ENCODE measurements at regions not wholly inside any gene's neighbourhood (a gene's known extent, or its start where the extent isn't known, plus 50 kb on each side); places are given as distances from the start of the nearest gene placed in this dataset.
"Not testable (repeated sequence)": the region's sequence is repeated elsewhere in the genome, so short reads cannot be mapped to it uniquely, and the experiment has no call there.

DNA sequence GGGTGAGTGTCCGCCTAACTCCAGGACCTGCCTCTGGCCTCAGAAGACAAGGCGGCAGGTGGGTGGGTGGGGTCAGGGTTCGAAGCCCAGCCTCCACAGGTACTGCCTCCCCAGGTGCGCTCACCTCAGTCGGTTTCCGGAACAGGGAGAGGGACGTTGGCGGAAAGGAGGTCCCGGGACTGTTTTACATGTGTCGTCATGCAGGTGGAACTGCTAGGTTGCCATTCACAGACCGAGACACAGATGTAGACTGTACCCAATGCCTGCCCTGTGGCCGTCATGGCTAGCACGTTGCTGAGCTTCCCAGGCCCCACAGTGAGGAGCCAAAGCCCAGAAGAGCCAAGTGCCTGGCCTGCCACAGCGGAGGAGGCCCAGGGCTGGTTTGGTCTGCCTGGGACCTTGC lies 284.0 kb upstream of the HS6ST1 start:
- DNase-seq, result no peak

DNA sequence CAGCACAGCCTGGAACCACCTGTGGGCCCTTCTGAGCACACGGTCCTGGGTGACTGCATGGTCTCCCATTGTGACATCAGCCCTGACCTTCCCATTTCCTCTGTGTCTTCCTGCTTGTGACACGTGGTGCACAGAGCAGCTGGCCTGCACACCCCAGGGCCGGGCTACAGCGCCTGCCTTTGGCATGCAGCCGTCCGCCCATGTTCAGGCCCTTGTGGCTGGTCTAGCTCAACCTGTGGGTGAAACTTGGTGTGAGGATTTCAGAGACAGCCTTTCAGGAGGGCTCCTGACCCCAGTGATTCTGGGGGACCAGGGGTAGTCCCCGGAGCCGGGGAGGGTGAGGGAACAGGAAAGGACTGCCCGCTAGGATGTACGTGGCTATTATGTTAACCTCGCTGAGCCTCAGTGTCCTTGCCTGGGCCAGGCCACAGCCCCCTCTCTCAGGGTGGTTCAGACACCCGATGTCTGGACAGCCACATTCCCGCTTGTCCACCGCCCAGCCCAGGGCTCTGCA lies 284.8 kb upstream of the HS6ST1 start:
- no peak for DNase-seq

DNA sequence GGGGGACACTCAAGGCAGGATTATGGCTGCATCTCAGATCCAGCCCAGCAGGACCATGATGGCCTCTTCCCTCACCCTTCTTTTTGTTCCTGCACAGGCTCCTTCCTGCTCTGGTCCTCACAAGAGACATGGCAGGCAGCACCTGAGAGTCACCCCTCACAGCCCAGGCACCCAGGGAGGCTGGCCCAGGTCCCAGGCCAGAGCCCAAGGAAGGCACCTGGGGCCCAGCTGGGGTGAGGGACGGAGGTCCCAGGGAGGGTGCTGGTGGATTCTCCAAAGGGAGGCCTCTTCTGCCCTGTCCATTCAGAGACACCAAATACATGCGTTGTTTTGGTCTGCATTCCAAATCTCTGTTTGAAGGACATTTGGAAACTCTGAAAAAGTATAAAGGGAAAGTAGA lies 285.4 kb upstream of the HS6ST1 start:
- no peak for DNase-seq

DNA sequence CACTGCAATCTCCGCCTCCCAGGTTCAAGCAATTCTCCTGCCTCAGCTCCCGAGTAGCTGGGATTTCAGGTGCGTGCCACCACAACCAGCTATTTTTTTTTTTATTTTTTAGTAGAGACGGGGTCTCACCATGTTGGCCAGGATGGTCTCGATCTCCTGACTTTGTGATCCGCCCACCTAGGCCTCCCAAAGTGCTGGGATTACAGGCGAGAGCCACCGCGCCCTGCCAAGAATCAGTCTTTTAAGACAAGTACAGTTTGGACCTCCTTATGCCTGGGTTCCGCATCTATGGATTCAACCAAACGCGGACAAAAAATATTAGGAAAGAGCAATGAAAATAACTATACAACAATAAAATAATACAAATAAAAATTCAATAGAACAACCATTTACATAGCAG lies 285.9 kb upstream of the HS6ST1 start:
- not testable (repeated sequence) for DNase-seq

DNA sequence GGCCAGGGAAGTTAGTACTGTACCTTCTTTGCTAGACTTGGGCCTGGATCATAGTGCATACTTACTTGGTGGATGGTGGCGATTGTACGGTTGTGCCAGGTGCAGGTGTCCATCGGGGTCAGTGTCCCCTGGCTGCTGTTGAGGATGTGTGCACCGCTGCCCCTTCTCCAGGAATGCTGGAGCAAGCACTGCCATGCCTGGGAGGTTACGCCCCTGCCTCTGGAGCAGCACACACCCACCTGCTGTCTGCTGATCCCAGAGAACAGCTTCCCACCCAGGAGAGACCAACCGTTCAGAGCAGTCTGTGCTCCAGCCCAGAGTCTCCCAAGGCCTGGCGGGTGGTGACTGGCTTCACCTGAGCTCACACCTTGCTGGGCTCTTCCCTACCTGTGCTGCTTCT lies 286.8 kb upstream of the HS6ST1 start:
- DNase-seq, result no peak

DNA sequence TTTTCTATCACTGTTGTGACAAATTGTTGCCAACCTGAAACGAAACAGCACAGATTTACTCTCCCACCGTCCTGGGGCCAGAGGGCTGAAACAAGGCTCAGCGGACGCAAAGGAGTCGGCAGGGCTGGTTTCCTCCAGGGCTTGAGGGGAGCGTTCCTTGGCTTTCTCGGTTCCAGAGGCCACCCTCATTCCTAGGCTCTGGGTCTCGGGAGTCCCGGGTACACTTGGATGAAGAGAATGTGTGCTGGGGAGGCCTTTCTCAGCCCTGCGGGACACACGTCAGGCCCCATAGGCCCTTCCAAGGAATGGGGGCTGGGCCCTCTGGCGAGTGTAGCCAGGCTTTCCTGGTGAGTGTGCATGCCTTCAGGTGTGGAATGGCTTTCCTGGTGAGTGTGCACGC lies 287.3 kb upstream of the HS6ST1 start:
- DNase-seq, result no peak

DNA sequence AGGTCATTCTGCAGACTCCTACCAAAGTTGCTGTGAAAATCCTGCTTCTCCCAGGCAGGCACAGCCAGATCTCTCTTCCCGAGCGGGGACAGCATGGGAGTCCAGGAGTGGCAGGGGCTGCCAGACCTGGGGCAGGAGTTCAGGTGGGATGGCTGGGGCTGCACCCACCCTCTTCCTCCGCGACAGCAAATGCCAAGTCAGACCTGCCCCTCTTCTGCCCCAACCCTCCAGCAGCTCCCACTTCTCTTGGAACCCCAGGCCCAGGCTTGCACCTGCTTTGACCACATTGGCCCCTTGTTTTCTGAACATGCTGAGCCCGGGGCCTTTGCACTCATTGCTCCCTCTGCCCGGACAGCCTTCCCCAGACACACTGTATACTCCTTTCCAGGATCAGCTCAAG lies 288.2 kb upstream of the HS6ST1 start:
- DNase-seq, result no peak

DNA sequence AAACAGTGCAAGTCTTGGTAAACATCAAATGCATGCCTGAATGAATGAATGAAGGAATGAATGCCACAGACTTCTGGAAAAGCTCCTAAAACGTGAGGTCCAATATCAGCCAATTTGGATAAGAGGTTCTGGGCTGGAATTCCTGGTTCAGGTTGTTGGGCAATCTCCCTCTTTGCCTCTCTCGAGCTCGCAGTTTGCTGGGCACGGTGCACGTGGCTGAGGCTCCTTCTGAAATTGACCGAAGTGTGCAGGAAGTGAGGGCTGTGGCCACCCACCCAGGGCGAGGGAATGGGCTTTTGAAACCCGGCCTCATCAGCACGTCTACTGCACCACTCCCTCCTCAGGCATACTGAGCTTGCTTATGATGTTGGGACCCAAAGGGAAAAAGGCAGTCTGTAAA lies 288.8 kb upstream of the HS6ST1 start:
- no peak for DNase-seq

DNA sequence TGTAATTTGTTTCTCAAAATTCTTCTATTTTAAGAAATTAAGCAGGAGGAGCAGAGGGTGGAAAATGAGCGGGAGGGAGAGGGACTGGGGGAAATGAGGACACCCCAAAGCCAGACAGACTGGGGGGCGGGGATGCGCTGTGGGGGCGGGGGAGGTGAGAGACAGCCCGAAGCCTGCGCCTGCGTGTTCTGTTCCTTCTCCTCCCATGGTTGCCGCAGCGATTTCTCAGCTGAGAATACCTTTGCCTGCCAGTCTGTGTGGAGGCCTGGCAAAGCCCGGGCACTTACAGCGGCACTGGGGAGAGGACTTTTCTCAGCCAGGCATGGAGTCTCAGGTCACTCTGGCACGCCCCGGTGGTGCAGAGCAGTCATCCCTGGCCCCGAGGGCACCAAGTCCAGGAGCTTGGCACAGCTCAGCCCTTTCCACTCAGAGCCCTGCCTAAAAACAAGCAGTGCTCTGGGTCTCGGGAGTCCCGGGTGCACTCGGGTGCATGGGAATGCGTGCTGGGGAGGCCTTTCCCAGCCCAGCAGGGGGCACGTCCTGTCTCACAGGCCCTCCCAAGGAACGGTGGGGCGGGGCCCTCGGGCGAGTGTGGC lies 289.3 kb upstream of the HS6ST1 start:
- DNase-seq, result no peak

DNA sequence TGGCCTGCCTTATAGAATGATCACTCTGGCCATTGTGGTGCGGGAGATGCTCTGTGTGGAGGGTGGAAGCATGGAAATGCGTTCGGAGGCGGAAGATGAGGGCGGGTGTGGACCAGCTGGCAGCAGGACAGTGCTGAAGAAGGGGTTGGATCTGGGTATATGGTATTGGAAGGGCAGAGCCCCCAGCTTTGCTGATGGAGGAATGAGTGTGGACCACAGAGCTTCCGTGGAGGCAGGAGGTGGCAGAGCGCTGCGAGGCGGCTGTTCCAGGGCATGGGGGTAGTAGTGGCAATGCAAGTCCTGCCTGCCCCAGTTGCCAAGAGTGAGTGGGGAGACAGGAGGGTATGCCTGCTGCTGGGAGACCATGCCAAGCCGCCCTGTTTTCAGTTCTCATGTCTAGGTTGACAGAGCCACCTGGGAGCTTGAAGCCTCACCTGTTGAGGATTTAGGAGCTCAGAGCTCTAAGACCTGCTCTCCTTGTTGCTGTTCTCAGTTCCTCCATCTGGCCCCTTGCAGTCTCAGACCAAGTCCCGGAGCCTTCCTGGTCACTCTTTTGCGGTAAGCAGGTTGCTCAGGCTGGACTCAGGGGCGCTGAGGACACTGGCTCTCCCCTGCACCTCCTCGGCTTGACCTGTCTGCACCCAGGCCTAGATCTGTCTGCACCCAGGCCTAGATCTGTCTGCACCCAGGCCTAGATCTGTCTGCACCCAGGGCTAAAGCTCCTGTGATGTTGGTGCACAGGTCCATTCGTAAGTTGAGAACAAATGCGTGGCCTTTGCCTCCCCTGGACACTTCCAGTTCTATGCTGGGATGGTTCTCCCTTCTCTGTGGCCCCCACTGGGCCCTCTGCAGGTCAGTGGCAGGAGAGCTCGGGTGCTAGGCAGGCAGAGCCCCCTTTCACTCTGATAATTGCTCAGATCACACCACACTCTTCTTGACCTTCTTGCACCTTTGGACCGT lies 290.5 kb upstream of the HS6ST1 start:
- no peak for DNase-seq

DNA sequence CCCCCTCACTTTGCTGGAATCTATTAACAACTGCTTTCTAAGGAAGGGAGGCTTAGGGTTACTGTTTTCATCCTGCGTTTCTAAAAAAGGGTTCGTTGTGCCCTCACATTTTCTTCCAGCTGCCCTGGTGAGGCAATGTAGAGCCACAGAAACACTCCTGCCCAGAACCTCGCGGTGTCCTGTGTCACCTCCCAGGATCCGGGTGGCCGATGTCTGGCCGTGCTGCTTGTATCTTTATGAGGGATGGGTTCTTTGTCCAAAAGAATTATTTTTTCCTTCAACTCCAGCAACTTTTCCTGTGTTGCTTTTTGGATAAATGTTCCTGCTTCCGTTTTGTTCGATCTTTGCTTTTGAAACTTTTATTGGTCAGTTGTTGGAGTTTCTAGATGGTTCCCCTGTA lies 291.8 kb upstream of the HS6ST1 start:
- DNase-seq, result no peak

DNA sequence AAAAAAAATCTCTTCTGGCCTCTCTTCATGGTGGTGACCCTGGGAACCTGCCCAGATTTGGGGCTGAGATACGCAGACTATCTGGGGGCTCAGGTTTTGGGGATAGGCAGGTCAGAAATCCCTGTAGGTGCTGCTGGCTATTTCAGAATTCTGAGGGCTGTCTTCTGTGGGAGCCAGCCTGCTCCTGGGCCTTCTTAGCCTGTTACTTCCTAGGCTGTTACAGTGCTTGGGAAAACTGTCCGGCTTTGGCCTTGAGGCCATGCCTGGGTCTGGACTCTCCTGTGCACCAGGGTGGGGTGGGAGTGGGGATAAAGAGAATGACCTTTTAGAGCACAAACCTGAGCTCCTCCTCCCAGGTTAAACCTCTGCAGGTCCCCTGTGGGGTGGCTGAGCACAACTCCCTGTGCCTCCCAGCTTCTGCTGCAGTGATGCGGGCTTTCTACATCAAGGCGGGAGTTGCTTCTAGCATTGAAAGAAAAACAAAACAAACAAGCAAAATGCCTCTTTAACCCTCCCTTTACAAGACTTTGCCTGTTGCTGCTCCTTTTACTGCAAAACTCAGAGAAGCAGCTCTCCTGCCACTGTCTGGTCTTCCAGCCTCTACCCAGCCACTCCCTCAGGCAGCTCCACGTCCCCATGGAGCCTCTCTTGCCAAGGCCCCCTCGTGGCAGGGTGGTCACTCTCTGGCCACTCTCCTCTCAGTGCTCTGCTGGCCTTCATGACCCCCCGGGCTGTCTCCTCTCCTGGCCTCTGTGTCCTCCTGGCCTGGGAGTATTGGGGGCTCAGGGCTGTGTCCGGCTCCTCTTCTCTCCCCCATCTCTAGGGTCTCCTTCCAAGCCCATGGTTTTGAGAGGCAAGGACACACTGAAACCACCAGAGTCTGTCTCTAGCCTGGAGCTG lies 293.0 kb upstream of the HS6ST1 start:
- no peak for DNase-seq

DNA sequence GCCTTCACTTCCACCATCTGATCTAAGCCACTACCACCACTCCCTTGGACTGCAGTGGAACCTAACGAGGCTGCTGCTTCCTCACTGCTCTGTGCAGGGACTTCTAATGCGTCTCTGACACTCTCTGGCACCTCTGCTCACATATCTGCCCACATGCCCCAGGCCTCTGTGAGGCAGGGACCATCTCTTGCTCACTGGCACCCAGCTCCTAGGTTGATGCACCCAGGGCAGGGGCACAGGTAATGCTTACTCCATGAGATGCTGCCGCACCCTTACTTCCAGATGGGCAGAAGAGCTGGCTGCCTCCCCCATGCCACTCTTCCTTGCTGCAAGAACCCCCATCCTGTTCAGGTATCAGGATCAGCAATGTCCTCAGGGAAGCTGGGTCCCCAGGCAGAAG lies 294.0 kb upstream of the HS6ST1 start:
- DNase-seq, result no peak

DNA sequence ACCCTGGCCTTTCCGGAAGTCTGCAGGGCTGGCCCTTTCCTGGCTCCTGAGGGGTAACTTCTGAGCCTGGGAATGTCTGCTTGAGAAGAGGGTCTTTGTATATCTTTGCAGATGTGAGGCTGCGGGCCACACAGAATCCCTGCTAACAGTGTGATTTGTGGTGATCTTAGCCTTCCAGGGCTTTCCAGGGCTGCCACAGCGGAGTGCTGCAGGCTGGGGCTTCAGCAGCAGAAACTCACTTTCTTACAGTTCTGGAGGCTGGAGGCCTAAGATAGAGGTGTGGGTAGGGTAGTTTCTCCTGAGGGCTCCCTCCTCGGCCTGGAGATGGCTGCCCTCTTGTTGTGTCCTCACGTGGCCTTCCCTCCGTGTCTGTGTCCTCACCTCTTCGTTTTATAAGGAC lies 294.7 kb upstream of the HS6ST1 start:
- no peak for DNase-seq

DNA sequence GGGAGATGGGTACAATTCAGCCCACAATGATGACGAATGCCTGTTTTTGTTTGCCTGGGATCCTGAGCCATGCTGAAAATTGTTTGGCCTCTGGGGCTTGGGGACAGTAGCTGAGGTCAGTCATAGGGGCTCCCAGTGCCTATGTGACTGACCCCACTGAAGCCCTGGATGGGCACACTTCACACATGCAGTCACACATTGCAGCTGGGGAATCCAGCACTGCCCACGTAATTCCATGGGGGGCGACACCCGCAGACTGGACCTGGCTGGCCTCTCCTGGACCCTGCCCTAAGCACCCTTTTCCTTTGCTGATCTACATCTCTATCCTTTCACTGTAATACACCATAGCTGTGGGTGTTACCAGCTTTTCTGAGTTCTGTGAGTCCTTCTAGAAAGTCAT lies 295.2 kb upstream of the HS6ST1 start:
- no peak for DNase-seq

DNA sequence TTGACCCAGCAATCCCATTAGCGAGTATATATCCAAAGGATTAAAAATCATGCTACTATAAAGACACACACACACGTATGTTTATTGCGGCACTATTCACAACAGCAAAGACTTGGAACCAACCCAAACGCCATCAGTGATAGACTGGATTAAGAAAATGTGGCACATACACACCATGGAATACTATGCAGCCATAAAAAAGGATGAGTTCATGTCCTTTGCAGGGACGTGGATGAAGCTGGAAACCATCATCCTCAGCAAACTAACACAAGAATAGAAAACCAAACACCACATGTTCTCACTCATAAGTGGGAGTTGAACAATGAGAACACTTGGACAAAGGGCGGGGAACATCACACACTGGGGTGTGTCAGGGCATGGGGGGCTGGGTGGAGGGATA lies 296.2 kb upstream of the HS6ST1 start:
- not testable (repeated sequence) for DNase-seq

DNA sequence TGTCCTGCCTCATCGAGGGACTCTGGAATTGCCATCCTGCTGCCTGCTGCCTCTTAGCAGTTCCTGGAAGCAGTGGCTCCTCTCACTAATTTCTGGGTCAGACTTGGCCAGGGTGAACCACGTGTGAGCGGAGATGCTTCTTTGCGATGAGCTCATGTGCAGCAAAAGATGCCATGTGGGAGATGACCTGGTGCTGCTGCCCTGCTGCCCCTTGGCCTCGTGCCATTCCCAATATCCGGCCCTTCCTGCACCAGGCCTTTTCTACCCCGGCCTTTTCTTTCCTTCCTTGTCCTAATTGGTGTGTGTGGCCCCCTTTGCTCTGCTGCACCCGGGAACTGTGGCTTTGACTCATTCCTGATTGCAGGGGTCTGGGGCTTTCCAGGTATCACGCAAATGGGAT lies 296.9 kb upstream of the HS6ST1 start:
- no peak for DNase-seq

DNA sequence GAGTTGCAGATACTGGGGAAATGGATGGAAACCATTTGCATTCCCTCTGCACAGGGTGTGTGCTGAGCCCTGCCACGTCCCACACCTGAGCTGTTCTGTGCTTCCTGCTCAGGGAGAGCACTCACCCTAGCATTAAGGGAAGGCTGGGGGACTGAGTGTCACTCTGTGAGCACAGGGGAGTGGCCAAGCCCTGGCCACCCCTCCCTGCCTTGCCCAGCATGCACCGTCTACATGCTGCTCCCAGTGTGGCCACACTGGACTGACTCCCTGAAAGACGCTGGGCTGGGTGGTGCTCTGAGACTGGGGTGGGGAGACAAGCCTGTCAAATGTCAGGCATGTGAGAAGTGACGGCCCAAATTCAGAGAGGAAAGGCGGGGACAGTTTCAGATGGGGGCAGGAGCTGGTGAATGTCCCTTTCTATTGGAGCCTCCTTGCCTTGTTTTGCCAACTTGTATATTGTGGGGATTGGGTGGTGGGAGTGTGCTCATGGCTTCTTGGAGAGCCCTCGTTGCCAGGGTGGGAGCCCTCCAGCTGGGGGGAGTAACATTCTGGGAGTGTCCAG lies 298.4 kb upstream of the HS6ST1 start:
- DNase-seq, result no peak

DNA sequence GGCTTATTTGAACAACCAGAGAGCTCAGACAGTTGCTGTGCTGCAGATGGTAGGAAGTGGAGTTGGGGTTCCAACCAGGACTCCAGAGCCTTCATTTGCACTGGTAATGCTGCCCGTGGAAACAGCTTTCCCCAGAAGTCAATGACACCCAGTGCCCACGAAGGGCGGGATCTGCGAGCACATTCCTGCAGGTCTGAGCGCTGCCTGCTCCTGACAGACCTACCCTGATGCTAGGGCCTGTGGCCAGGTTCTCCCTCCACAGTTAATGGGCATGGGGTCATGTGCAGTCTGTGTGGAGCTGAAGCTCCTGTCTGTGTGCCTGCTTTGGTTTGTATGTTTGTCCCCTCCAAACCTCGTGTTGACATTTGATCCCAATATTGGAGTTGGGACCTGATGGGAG lies 299.0 kb upstream of the HS6ST1 start:
- no peak for DNase-seq

DNA sequence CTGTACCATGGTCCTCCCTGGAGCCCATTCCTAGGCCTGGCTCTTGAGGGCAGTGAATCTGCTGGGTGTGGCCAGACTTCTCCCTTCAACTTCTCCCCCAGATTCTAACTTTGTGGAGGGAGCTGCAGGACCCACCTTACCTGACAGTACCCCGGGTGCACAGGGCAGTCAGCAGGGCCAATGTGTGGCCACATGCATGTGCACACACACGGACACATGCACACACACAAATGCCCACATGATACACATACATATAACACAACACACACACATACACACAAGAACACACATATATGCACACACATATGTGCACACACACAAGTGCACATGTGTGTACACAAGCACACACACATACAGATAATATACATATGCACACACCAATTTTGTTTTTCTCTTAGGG lies 300.0 kb upstream of the HS6ST1 start:
- no peak for DNase-seq

DNA sequence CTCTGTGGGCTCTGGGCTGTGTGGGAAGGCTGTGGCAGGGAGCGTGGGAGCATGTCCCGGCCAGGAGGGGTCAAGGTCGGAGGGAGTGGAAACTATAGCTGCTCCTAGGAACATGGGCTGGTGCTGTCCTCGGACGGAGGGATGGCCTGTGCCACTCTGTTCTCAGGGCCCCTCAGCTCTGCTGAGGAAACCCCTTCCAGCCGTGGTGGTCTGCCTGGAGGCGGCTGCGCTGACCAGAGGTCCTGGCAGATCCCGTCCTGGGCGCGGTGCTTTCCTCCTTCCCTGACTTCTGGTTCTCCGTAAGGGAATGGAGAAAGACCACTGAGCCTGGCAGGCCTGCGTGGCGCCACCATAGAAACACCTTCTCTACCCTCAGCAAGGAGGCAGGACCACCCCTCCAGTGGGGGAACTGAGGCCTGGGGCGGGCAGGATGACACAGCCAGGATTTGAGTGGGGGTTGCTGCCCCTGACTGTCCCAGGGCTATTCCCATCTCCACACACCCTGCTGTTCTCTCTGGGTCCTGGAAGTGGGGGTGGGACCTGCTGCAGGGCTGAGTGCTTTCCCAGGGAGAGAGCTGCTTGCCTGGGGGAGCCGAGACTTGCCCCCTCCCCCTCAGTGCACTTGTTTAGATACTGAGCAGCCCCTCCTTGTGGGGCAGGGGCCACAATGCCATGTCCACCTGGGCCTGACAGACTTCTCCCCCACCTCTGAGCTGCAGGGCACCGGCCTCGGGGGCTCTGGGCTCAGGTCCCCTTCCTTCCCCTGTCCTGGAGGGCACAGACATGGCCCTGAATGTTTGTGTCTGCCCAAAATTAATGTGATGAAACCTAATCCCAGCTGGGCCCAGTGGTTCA lies 301.0 kb upstream of the HS6ST1 start:
- no peak for DNase-seq

DNA sequence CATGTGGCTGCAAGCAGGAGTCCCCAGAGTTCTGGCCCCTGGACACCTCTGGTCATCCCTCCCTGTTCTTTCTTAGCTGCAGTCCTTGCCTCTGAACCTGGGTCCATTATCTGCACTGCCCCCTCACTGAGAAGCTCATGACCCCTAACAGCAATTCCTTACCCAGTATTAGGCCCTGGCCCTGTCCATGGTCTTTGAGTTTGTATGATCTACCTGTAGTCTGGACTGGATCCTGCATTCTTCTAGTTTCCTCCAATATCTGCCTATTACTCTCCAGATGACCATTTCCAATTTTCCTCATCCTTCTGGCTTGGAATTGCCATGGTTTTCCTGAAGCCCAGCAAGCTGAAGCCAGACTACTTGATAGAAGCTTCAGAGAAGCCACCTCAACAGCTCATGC lies 302.4 kb upstream of the HS6ST1 start:
- no peak for DNase-seq

All from activated gamma-delta T cell (primary cell).